Liver (tissue), 3 donors: ENCODE measurements at regions not wholly inside any gene's neighbourhood (a gene's known extent, or its start where the extent isn't known, plus 50 kb on each side); places are given as distances from the start of the nearest gene placed in this dataset.

Experiments used
- CTCF ChIP-seq: fragments of 150-350 bp; IDR thresholded peaks from 2 replicates; pipeline ENCODE4 v1.5.1; 2017; ENCODE audit warnings: improper control_type of control experiment, low read depth, low read length; ENCODE audit not compliant: missing input control
- EGR1 ChIP-seq, 2 donors: IDR thresholded peaks; 2 replicates each; pipeline ENCODE4 v1.6.1; 2016 to 2018; ENCODE audit warnings: antibody characterized with exemption in 2 of 2, low read depth in 2 of 2
- RAD21 ChIP-seq, 2 donors: IDR thresholded peaks; 2 replicates each; pipeline ENCODE4 v1.6.1; 2016; ENCODE audit warnings: antibody characterized with exemption in 2 of 2, mild to moderate bottlenecking in 2 of 2
- REST ChIP-seq: IDR thresholded peaks from 2 replicates; pipeline ENCODE4 v1.6.1; 2016; ENCODE audit warnings: antibody characterized with exemption, mild to moderate bottlenecking
- YY1 ChIP-seq: IDR thresholded peaks from 2 replicates; pipeline ENCODE4 v1.6.1; 2016; ENCODE audit warnings: antibody characterized with exemption, mild to moderate bottlenecking
- donor health status: healthy.
- donor health status: healthy.

- TF ChIP-seq RAD21 (IDR thresholded peaks at IDR 0.05) = no peak
- no peak for TF ChIP-seq CTCF
- no peak for TF ChIP-seq REST
- no peak for TF ChIP-seq EGR1 (IDR thresholded peaks at IDR 0.05; ENCODE audit: low read depth in 2 of 2)
- no peak for TF ChIP-seq YY1
These were observed 679.4 kb upstream of the USP24 start for GRCh38 chr1:55894521-55894920.
